Smooth muscle cell (in vitro differentiated cells): ENCODE measurements at regions not wholly inside any gene's neighbourhood (a gene's known extent, or its start where the extent isn't known, plus 50 kb on each side); places are given as distances from the start of the nearest gene placed in this dataset.
"Not testable (repeated sequence)": the region's sequence is repeated elsewhere in the genome, so short reads cannot be mapped to it uniquely, and the experiment has no call there.

ENCODE experiments used
- DNase-seq: peaks from one replicate; lab custom pipeline; 2025; ENCODE audit not compliant: unreplicated experiment; lab: John Stamatoyannopoulos, UW
- H2AFZ ChIP-seq: fragments of 200-600 bp; sonication (generic); 2 replicates; pipeline ENCODE4 v1.6.0; 2016; ENCODE audit warnings: antibody characterized with exemption, low read depth, mild to moderate bottlenecking
- H3F3A ChIP-seq: fragments of 200-600 bp; sonication (generic); 2 replicates; pipeline ENCODE4 v1.6.0; 2017; ENCODE audit warnings: antibody characterized with exemption, low read depth
- H3K27ac ChIP-seq: fragments of 200-600 bp; sonication (generic); 2 replicates; pipeline ENCODE4 v1.5.1; 2016; ENCODE audit warnings: low read depth, mild to moderate bottlenecking
- H3K27me3 ChIP-seq: fragments of 200-600 bp; sonication (generic); 2 replicates; pipeline ENCODE4 v1.6.1; 2016; ENCODE audit warnings: low read depth, mild to moderate bottlenecking
- H3K36me3 ChIP-seq: fragments of 200-600 bp; sonication (generic); 2 replicates; pipeline ENCODE4 v1.5.1; 2016; ENCODE audit warnings: low read depth
- H3K4me1 ChIP-seq: fragments of 200-600 bp; sonication (generic); 2 replicates; pipeline ENCODE4 v1.5.1; 2016; ENCODE audit warnings: low read depth
- H3K4me2 ChIP-seq: fragments of 200-600 bp; sonication (generic); 2 replicates; pipeline ENCODE4 v1.6.0; 2016; ENCODE audit warnings: mild to moderate bottlenecking
- H3K4me3 ChIP-seq: fragments of 200-600 bp; sonication (generic); 2 replicates; pipeline ENCODE4 v1.5.1; 2016; ENCODE audit warnings: mild to moderate bottlenecking
- H3K79me2 ChIP-seq: fragments of 200-600 bp; sonication (generic); 2 replicates; pipeline ENCODE4 v1.6.0; 2016; ENCODE audit warnings: low read depth, mild to moderate bottlenecking
- H3K9ac ChIP-seq: fragments of 200-600 bp; sonication (generic); 2 replicates; pipeline ENCODE4 v1.6.0; 2016; ENCODE audit warnings: low read depth
- H3K9me3 ChIP-seq: fragments of 200-600 bp; sonication (generic); replicated peaks from 2 replicates; pipeline ENCODE4 v1.5.1; 2016; ENCODE audit warnings: low read depth
- H4K20me1 ChIP-seq: fragments of 200-600 bp; sonication (generic); 2 replicates; pipeline ENCODE4 v1.6.0; 2016; ENCODE audit warnings: low read depth
- WGBS: methylation state at CpG from one replicate; pipeline ENCODE4 v1.1.7; 2016; ENCODE audit warnings: low lambda C conversion rate; 5-methylcytosine and 5-hydroxymethylcytosine counted together
- TF ChIP-seq, protein P1 (sequence below): fragments of 200-600 bp; sonication (generic); IDR thresholded peaks from 2 replicates; pipeline ENCODE4 v1.5.1; 2017; ENCODE audit warnings: borderline replicate concordance, mild to moderate bottlenecking, antibody characterized with exemption; ENCODE audit not compliant: insufficient read depth, poor library complexity, severe bottlenecking

DNA sequence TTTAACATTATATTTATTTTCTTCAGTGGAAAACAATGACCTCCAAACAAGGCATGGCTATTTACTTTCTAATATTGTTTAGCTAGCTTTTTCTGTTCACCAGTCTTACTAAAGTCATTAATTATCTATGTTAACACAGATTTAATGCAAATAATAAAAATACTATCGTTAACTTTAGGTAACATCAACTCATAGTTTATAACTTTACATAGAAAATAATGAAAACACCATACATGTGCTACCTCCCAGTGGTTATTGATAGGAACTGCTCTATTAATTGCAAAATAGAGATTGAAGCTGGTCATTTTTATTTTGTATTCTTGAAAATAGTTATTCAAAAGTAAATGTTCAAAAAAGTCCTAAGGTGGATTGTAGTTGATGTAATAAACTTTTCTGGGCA, 78.3 kb upstream of the HCN1 start:
- no peaks in the 10 kb centered on the region for H3K79me2 ChIP-seq
- no peaks in the 10 kb centered on the region for H3F3A ChIP-seq
- no peaks in the 10 kb centered on the region for H3K4me1 ChIP-seq
- 53% methylated on average over 1 of the region's 1 CpG for WGBS
- H3K27ac ChIP-seq: no peak overlapping the region
- no peak overlapping the region for H2AFZ ChIP-seq
- H3K36me3 ChIP-seq: no peaks in the 10 kb centered on the region
- no peak overlapping the region for H3K4me2 ChIP-seq
- H3K9ac ChIP-seq: no peak overlapping the region
- TF ChIP-seq, protein P1, sequence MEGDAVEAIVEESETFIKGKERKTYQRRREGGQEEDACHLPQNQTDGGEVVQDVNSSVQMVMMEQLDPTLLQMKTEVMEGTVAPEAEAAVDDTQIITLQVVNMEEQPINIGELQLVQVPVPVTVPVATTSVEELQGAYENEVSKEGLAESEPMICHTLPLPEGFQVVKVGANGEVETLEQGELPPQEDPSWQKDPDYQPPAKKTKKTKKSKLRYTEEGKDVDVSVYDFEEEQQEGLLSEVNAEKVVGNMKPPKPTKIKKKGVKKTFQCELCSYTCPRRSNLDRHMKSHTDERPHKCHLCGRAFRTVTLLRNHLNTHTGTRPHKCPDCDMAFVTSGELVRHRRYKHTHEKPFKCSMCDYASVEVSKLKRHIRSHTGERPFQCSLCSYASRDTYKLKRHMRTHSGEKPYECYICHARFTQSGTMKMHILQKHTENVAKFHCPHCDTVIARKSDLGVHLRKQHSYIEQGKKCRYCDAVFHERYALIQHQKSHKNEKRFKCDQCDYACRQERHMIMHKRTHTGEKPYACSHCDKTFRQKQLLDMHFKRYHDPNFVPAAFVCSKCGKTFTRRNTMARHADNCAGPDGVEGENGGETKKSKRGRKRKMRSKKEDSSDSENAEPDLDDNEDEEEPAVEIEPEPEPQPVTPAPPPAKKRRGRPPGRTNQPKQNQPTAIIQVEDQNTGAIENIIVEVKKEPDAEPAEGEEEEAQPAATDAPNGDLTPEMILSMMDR: peak; percentile 28
- H3K9me3 ChIP-seq: no peaks in the 10 kb centered on the region
- no peaks in the 10 kb centered on the region for H3K27me3 ChIP-seq
- DNase-seq: no peak
- H3K4me3 ChIP-seq: no peak overlapping the region
- no peaks in the 10 kb centered on the region for H4K20me1 ChIP-seq

DNA sequence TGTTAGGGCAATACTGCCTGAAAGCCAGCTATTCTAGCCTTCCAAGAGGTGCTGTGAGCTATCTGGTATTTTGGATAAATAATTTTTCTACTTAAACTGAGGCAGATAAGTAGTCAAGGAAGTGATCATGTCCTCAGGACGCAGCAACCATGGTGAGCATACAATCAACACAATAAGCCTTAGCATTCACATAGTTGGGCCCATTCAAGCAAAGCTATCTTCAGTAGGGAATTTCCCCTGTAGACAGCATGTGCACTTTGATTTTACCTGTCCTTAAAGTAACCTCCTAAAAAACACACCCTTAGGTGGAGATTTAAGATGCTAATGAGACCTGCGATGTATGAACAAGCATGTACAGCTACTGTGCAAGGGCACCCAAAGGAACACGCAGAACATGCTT, 76.2 kb upstream of the HCN1 start:
- 81% methylated on average over 3 of the region's 3 CpGs for WGBS
- TF ChIP-seq, protein P1: no peak
- no peaks in the 10 kb centered on the region for H3K79me2 ChIP-seq

DNA sequence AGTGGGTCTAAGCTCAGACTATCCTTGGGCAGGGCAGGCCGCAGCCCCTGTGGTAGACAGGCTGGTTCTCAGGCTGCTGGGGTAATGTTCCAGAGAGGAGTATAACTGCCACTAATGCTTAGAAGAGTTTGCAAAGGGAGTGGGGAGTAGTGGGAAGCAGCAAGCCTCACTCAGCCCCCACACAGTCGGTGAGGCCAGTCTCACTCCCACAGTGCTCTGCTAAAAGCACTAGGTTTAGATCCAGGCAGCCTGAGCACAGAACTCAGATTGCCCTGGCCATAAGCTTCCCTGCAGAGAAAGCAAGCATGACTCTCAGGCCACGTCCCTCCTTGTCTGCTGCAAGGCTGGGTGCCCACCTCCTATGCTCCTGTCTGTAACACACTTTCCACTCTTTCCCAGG, 69.4 kb upstream of the HCN1 start:
- Histone ChIP-seq H3K4me1 (no peaks in the 10 kb centered on the region), H4K20me1 (no peaks in the 10 kb centered on the region), H3K9me3 (no peaks in the 10 kb centered on the region), H3K79me2 (no peaks in the 10 kb centered on the region), H3K4me2 (no peak overlapping the region), H3K36me3 (no peaks in the 10 kb centered on the region), H3K27ac (no peak overlapping the region), H3K27me3 (no peaks in the 10 kb centered on the region), H3K4me3 (no peak overlapping the region), H3F3A (no peaks in the 10 kb centered on the region), H2AFZ (no peak overlapping the region), H3K9ac (no peak overlapping the region)
- WGBS: 74% methylated on average over 3 of the region's 3 CpGs
- no peak for DNase-seq
- TF ChIP-seq, protein P1: no peak

More for the DNA sequence above, 76.2 kb upstream of the HCN1 start:
- Histone ChIP-seq H3F3A (no peaks in the 10 kb centered on the region), H4K20me1 (no peaks in the 10 kb centered on the region), H3K4me3 (no peak overlapping the region), H3K4me2 (no peak overlapping the region), H2AFZ (no peak overlapping the region), H3K9ac (no peak overlapping the region), H3K9me3 (no peaks in the 10 kb centered on the region), H3K27ac (no peak overlapping the region), H3K4me1 (no peaks in the 10 kb centered on the region), H3K36me3 (no peaks in the 10 kb centered on the region), H3K27me3 (no peaks in the 10 kb centered on the region)
- no peak for DNase-seq

DNA sequence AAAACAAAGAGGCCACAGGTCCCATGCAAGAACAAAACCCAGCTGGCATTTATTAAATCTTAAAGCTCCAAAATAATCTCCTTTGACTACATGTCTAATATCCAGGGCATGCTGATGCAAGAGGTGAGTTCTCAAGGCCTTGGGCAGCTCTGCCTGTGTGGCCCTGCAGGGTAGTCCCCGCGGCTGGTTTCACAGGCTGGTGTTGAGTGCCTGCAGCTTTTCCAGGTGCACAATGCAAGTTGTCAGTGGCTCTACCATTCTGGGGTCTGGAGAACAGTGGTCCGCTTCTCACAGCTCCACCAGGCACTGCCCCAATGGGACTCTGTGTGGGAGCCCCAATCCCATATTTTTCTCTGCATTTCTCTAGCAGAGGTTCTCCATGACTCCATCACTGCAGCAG, 54.4 kb upstream of the HCN1 start:
- H2AFZ ChIP-seq: no peak overlapping the region
- H3K4me1 ChIP-seq: no peaks in the 10 kb centered on the region
- no peak overlapping the region for H3K27ac ChIP-seq
- no peak overlapping the region for H3K4me2 ChIP-seq
- H3K36me3 ChIP-seq: no peaks in the 10 kb centered on the region
- no peaks in the 10 kb centered on the region for H3K27me3 ChIP-seq
- WGBS: 98% methylated on average over 3 of the region's 3 CpGs
- H3K9me3 ChIP-seq: no peaks in the 10 kb centered on the region
- H4K20me1 ChIP-seq: no peaks in the 10 kb centered on the region
- TF ChIP-seq, protein P1: no peak
- no peak overlapping the region for H3K9ac ChIP-seq
- H3K4me3 ChIP-seq: no peak overlapping the region
- DNase-seq: no peak
- H3F3A ChIP-seq: no peaks in the 10 kb centered on the region
- H3K79me2 ChIP-seq: no peaks in the 10 kb centered on the region

DNA sequence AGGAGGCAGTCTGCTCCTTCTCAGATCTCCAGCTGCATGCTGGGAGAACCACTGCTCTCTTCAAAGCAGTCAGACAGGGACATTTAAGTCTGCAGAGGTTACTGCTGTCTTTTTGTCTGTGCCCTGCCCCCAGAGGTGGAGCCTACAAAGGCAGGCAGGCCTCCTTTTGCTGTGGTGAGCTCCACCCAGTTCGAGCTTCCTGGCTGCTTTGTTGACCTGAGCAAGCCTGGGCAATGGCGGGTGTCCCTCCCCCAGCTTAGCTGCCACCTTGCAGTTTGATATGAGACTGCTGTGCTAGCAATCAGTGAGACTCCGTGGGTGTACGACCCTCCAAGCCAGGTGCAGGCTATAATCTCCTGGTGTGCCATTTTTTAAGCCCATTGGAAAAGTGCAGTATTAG, 52.3 kb upstream of the HCN1 start:
- H3K4me2 ChIP-seq, DNase-seq, H3K36me3 ChIP-seq, H3F3A ChIP-seq, H3K9me3 ChIP-seq, H4K20me1 ChIP-seq, H3K27ac ChIP-seq, H2AFZ ChIP-seq, H3K4me1 ChIP-seq, H3K4me3 ChIP-seq, H3K27me3 ChIP-seq, H3K79me2 ChIP-seq, H3K9ac ChIP-seq: not testable (repeated sequence)
- 77% methylated on average over 4 of the region's 4 CpGs for WGBS
